ENCODE measurements at regions not wholly inside any gene's neighbourhood (a gene's known extent, or its start where the extent isn't known, plus 50 kb on each side); places are given as distances from the start of the nearest gene placed in this dataset.
A peak's percentile ranks its signal among the peaks of the same experiment; 100 is the strongest.

DNA sequence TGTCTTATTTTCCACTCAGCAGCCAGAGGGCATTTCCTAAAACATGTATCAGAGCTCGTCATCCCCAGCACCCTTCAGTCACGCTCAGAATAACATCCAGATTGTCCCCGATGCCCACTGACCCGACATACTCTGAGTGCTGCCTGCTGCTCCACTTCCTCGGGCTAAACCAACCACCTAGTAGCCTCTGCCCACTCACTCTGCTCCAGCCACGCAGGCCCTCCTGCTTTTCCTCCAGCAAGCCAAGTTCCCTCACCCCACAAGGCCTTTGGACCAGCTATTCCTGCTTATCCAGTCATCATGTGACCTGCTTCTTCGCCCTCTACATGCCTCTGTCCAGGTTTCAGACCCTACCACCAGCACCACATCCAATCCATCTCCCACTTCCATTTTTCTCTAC is 454.2 kb downstream of the CD83 start:
- Mint-ChIP-seq H3K27me3 (ENCODE audit: unreplicated experiment) (peaks cover 3% of the 10 kb centered on the region), H3K4me1 (ENCODE audit: low read depth, unreplicated experiment) (peaks cover 14% of the 10 kb centered on the region), H3K27ac (ENCODE audit: unreplicated experiment) (no peak overlapping the region), H3K36me3 (ENCODE audit: unreplicated experiment) (no peaks in the 10 kb centered on the region), H3K4me3 (ENCODE audit: unreplicated experiment) (no peak overlapping the region), H3K9me3 (ENCODE audit: unreplicated experiment) (no peaks in the 10 kb centered on the region)
- DNase-seq: no peak
- TF ChIP-seq, protein P1, sequence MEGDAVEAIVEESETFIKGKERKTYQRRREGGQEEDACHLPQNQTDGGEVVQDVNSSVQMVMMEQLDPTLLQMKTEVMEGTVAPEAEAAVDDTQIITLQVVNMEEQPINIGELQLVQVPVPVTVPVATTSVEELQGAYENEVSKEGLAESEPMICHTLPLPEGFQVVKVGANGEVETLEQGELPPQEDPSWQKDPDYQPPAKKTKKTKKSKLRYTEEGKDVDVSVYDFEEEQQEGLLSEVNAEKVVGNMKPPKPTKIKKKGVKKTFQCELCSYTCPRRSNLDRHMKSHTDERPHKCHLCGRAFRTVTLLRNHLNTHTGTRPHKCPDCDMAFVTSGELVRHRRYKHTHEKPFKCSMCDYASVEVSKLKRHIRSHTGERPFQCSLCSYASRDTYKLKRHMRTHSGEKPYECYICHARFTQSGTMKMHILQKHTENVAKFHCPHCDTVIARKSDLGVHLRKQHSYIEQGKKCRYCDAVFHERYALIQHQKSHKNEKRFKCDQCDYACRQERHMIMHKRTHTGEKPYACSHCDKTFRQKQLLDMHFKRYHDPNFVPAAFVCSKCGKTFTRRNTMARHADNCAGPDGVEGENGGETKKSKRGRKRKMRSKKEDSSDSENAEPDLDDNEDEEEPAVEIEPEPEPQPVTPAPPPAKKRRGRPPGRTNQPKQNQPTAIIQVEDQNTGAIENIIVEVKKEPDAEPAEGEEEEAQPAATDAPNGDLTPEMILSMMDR (IDR thresholded peaks at IDR 0.05; ENCODE audit: partially characterized antibody, unreplicated experiment): no peak

DNA sequence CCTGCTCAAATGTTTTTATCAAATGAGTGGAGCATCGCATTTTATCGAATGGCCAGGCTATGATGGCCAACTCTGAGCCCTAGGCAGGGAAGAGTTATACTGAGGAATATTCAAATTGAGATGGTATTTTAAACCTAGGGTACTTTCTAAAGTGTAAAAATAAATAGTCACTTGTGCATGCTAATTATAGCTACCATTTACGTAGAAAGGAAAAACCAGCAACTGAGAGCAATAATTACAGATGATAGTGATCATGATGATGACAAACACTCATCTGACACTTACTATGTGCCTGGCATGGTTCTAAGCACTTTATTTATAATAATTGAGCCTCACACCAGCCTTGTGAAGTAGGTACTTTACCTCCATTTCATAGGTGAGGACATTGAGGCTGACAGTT is 455.7 kb downstream of the CD83 start:
- TF ChIP-seq, protein P1 (IDR thresholded peaks at IDR 0.05; ENCODE audit: partially characterized antibody, unreplicated experiment): no peak
- no peak for DNase-seq
- H3K36me3 Mint-ChIP-seq (ENCODE audit: unreplicated experiment): no peaks in the 10 kb centered on the region
- no peak overlapping the region for H3K4me3 Mint-ChIP-seq (ENCODE audit: unreplicated experiment)
- H3K9me3 Mint-ChIP-seq (ENCODE audit: unreplicated experiment): no peaks in the 10 kb centered on the region
- H3K27ac Mint-ChIP-seq (ENCODE audit: unreplicated experiment): peak overlapping the region; percentile 71
- peaks cover 14% of the 10 kb centered on the region for H3K4me1 Mint-ChIP-seq (ENCODE audit: low read depth, unreplicated experiment)
- peaks cover 3% of the 10 kb centered on the region for H3K27me3 Mint-ChIP-seq (ENCODE audit: unreplicated experiment)

DNA sequence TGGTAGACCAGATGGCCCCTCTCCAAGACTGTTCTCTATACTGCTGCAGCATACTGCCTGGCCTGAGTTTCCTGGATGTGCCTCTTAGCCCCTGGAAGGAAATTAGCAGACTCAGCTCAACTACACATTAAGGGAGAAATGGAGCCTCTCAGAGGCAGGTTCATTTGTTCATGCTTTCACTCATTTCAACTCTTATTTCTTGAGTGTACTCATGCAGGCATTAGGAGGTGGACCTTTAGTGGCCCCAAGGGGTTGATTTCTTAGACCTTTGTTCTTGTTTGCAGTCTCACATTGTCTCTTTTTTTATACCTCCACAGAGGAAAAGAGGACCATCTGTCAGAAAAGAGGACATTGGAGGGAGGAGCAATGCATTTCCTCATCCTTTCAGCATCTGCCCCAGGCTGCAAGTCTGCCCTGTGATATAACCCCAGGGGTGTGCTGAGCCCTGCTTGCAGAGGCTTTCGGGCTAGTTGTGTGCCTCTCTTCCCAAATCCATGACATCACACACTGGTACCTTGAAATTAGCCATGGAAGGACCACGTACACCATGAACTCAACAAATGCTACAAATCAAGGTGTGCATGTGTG is 456.2 kb downstream of the CD83 start:
- DNase-seq: no peak
- H3K27me3 Mint-ChIP-seq (ENCODE audit: unreplicated experiment): peaks cover 3% of the 10 kb centered on the region

DNA sequence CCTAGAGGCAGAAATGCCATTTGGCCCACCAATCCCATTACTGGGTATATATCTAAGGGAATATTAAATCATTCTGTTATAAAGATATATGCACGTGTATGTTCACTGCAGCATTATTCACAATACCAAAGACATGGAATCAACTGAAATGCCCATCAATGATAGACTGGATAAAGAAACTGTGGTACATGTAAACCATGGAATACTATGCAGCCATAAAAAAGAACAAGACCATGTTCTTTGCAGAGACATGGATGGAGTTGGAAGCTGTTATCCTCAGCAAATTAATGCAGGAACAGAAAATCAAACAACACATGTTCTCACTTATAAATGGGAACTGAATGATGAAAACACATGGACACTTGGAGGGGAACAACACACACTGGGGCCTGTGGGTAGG is 458.4 kb downstream of the CD83 start:
- H3K36me3 Mint-ChIP-seq (ENCODE audit: unreplicated experiment): no peaks in the 10 kb centered on the region
- H3K9me3 Mint-ChIP-seq (ENCODE audit: unreplicated experiment): no peaks in the 10 kb centered on the region
- H3K4me1 Mint-ChIP-seq (ENCODE audit: low read depth, unreplicated experiment): peaks cover 14% of the 10 kb centered on the region
- DNase-seq: no peak
- peaks cover 3% of the 10 kb centered on the region for H3K27me3 Mint-ChIP-seq (ENCODE audit: unreplicated experiment)
- H3K4me3 Mint-ChIP-seq (ENCODE audit: unreplicated experiment): no peak overlapping the region
- TF ChIP-seq, protein P1 (IDR thresholded peaks at IDR 0.05; ENCODE audit: partially characterized antibody, unreplicated experiment): no peak
- no peak overlapping the region for H3K27ac Mint-ChIP-seq (ENCODE audit: unreplicated experiment)

More for the DNA sequence above, 456.2 kb downstream of the CD83 start:
- H3K27ac Mint-ChIP-seq (ENCODE audit: unreplicated experiment): peak overlapping the region; percentile 71
- H3K36me3 Mint-ChIP-seq (ENCODE audit: unreplicated experiment): no peaks in the 10 kb centered on the region
- H3K9me3 Mint-ChIP-seq (ENCODE audit: unreplicated experiment): no peaks in the 10 kb centered on the region
- H3K4me3 Mint-ChIP-seq (ENCODE audit: unreplicated experiment): no peak overlapping the region
- H3K4me1 Mint-ChIP-seq (ENCODE audit: low read depth, unreplicated experiment): peaks cover 14% of the 10 kb centered on the region
- TF ChIP-seq, protein P1 (IDR thresholded peaks at IDR 0.05; ENCODE audit: partially characterized antibody, unreplicated experiment): no peak

DNA sequence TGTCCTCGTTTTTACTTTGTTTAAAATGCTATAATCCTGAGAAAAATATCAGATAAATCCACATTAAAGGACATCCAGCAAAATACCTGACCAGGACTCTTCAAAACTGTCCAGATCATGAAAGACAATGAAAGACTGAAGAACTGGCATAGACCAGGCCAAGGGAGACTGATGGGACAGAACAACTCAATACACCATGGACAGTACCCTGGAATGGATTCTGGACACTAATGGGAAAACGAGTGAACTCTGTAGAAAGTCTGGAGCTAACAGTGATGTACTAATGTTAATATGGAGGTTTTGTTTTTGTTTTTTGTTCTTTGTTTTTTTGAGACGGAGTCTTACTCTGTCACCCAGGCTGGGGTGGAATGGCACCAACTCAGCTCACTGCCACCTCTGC is 461.4 kb downstream of the CD83 start:
- no peak for DNase-seq
- TF ChIP-seq, protein P1 (IDR thresholded peaks at IDR 0.05; ENCODE audit: partially characterized antibody, unreplicated experiment): no peak
- Mint-ChIP-seq H3K4me3 (ENCODE audit: unreplicated experiment) (no peak overlapping the region), H3K27ac (ENCODE audit: unreplicated experiment) (no peak overlapping the region), H3K36me3 (ENCODE audit: unreplicated experiment) (no peaks in the 10 kb centered on the region), H3K27me3 (ENCODE audit: unreplicated experiment) (peaks cover 1% of the 10 kb centered on the region), H3K4me1 (ENCODE audit: low read depth, unreplicated experiment) (peaks cover 6% of the 10 kb centered on the region), H3K9me3 (ENCODE audit: unreplicated experiment) (no peaks in the 10 kb centered on the region)

Data from glutamatergic neuron (in vitro differentiated cells).